Neural crest cell (in vitro differentiated cells): ENCODE measurements at regions not wholly inside any gene's neighbourhood (a gene's known extent, or its start where the extent isn't known, plus 50 kb on each side); places are given as distances from the start of the nearest gene placed in this dataset.

ENCODE experiments used
- DNase-seq: peaks from one replicate; pipeline ENCODE4 v3.0.0; 2021; ENCODE audit warnings: low read depth, mixed read lengths, low spot score
- H3K27ac Mint-ChIP-seq: one replicate; pipeline ENCODE4 v1.8.0; 2021; ENCODE audit warnings: mild to moderate bottlenecking, mixed read lengths; ENCODE audit not compliant: unreplicated experiment
- H3K27me3 Mint-ChIP-seq: 2 replicates; pipeline ENCODE4 v1.8.0; 2021; ENCODE audit warnings: low read depth, mild to moderate bottlenecking, mixed read lengths
- H3K36me3 Mint-ChIP-seq: 2 replicates; pipeline ENCODE4 v1.8.0; 2021; ENCODE audit warnings: low read depth, mild to moderate bottlenecking, mixed read lengths
- H3K4me1 Mint-ChIP-seq: 2 replicates; pipeline ENCODE4 v1.8.0; 2021; ENCODE audit warnings: mixed read lengths
- H3K4me3 Mint-ChIP-seq: one replicate; pipeline ENCODE4 v1.8.0; 2021; ENCODE audit warnings: mild to moderate bottlenecking, mixed read lengths
- H3K9me3 Mint-ChIP-seq: 2 replicates; pipeline ENCODE4 v1.8.0; 2021; ENCODE audit warnings: mixed read lengths
- CTCF ChIP-seq: fragments of 200-600 bp; sonication (generic); conservative IDR thresholded peaks from 2 replicates; pipeline ENCODE4 v1.5.0; 2021; ENCODE audit warnings: antibody characterized with exemption, mild to moderate bottlenecking

- TF ChIP-seq CTCF = no peak
- no peak overlapping the region for H3K27ac Mint-ChIP-seq
- H3K4me1 Mint-ChIP-seq = no peaks in the 10 kb centered on the region
- no peak overlapping the region for H3K4me3 Mint-ChIP-seq
- no peaks in the 10 kb centered on the region for H3K9me3 Mint-ChIP-seq
- no peak for DNase-seq
- no peaks in the 10 kb centered on the region for H3K36me3 Mint-ChIP-seq
- H3K27me3 Mint-ChIP-seq = no peaks in the 10 kb centered on the region
Observed at GRCh38 chr17:68143425-68143824, 104.4 kb upstream of the AMZ2 start.

GRCh38 chr17:68145088-68145487 is 102.8 kb upstream of the AMZ2 start:
- no peak for TF ChIP-seq CTCF
- H3K4me1 Mint-ChIP-seq = no peaks in the 10 kb centered on the region
- peaks cover 7% of the 10 kb centered on the region for H3K9me3 Mint-ChIP-seq
- DNase-seq = no peak
- H3K27ac Mint-ChIP-seq = no peak overlapping the region
- no peaks in the 10 kb centered on the region for H3K36me3 Mint-ChIP-seq
- no peak overlapping the region for H3K4me3 Mint-ChIP-seq
- no peaks in the 10 kb centered on the region for H3K27me3 Mint-ChIP-seq

GRCh38 chr17:68148936-68149335 is 98.9 kb upstream of the AMZ2 start:
- H3K27me3 Mint-ChIP-seq = no peaks in the 10 kb centered on the region

GRCh38 chr17:68152161-68152571 is 95.7 kb upstream of the AMZ2 start:
- no peak overlapping the region for H3K27ac Mint-ChIP-seq
- no peak for TF ChIP-seq CTCF
- no peaks in the 10 kb centered on the region for H3K4me1 Mint-ChIP-seq
- no peaks in the 10 kb centered on the region for H3K36me3 Mint-ChIP-seq
- no peak for DNase-seq
- H3K9me3 Mint-ChIP-seq = peaks cover 9% of the 10 kb centered on the region
- no peak overlapping the region for H3K4me3 Mint-ChIP-seq
- H3K27me3 Mint-ChIP-seq = no peaks in the 10 kb centered on the region

More at GRCh38 chr17:68148936-68149335, 98.9 kb upstream of the AMZ2 start:
- TF ChIP-seq CTCF = no peak
- H3K4me1 Mint-ChIP-seq = no peaks in the 10 kb centered on the region
- H3K36me3 Mint-ChIP-seq = no peaks in the 10 kb centered on the region
- DNase-seq = no peak
- H3K9me3 Mint-ChIP-seq = peaks cover 9% of the 10 kb centered on the region
- no peak overlapping the region for H3K4me3 Mint-ChIP-seq
- no peak overlapping the region for H3K27ac Mint-ChIP-seq

GRCh38 chr17:68155692-68156091 is 92.2 kb upstream of the AMZ2 start:
- H3K27me3 Mint-ChIP-seq = no peaks in the 10 kb centered on the region
- H3K36me3 Mint-ChIP-seq = no peaks in the 10 kb centered on the region
- no peak for TF ChIP-seq CTCF
- no peak for DNase-seq
- H3K9me3 Mint-ChIP-seq = peaks cover 2% of the 10 kb centered on the region
- H3K4me1 Mint-ChIP-seq = no peaks in the 10 kb centered on the region
- no peak overlapping the region for H3K4me3 Mint-ChIP-seq
- H3K27ac Mint-ChIP-seq = no peak overlapping the region
